Epithelial cell of proximal tubule (primary cell): ENCODE measurements at regions not wholly inside any gene's neighbourhood (a gene's known extent, or its start where the extent isn't known, plus 50 kb on each side); places are given as distances from the start of the nearest gene placed in this dataset.

ENCODE experiments used
- DNase-seq: peaks from one replicate; pipeline ENCODE4 v3.0.0-alpha.2; 2011; ENCODE audit warnings: low read depth
- H3K4me3 ChIP-seq: 2 replicates; pipeline ENCODE4 v1.5.1; 2011; ENCODE audit warnings: low read depth, mild to moderate bottlenecking, low read length
- TF ChIP-seq, protein P1 (sequence below): conservative IDR thresholded peaks from 2 replicates; pipeline ENCODE4 v1.5.1; 2012; ENCODE audit warnings: low read depth, mild to moderate bottlenecking, low read length

DNA sequence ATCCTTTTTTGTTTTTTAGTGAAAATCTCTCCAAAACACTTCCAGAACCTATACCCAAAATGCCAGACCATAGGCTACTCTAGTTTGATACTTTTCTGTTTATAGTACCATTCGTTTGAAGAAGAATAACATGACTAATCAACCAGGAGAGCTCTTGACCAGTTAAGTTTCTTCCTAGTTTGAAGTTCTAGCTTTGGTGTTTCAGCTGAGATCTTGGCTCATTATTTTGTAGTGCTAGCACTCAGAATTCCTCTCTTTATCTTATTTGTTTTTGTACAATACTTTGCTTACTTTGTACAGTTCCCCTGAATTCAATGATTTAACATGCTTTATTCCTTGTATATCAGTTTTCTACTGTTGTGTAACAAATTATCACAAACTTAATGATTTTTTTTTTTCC, 911.6 kb downstream of the EFNA5 start:
- TF ChIP-seq, protein P1, sequence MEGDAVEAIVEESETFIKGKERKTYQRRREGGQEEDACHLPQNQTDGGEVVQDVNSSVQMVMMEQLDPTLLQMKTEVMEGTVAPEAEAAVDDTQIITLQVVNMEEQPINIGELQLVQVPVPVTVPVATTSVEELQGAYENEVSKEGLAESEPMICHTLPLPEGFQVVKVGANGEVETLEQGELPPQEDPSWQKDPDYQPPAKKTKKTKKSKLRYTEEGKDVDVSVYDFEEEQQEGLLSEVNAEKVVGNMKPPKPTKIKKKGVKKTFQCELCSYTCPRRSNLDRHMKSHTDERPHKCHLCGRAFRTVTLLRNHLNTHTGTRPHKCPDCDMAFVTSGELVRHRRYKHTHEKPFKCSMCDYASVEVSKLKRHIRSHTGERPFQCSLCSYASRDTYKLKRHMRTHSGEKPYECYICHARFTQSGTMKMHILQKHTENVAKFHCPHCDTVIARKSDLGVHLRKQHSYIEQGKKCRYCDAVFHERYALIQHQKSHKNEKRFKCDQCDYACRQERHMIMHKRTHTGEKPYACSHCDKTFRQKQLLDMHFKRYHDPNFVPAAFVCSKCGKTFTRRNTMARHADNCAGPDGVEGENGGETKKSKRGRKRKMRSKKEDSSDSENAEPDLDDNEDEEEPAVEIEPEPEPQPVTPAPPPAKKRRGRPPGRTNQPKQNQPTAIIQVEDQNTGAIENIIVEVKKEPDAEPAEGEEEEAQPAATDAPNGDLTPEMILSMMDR = no peak
- DNase-seq = no peak
- no peak overlapping the region for H3K4me3 ChIP-seq

DNA sequence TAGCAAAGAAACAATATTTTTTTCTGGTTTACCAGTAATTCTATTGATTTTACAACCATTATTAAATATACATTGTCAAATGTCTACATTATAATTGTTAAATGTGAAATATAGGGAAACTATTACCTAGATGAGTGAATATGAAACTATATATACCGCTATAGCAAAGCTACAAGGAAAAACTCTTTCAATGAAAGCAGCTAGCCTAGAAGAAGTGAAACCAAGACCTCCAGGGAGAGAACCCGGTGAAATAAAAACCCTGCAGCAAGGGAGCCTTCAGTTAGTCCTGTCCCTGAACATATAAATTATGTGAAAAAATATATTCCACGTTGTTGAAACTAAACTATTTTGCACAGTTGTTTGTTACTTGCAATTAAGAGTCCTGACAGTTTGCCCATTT, 913.1 kb downstream of the EFNA5 start:
- TF ChIP-seq, protein P1 = no peak
- no peak overlapping the region for H3K4me3 ChIP-seq
- DNase-seq = no peak

DNA sequence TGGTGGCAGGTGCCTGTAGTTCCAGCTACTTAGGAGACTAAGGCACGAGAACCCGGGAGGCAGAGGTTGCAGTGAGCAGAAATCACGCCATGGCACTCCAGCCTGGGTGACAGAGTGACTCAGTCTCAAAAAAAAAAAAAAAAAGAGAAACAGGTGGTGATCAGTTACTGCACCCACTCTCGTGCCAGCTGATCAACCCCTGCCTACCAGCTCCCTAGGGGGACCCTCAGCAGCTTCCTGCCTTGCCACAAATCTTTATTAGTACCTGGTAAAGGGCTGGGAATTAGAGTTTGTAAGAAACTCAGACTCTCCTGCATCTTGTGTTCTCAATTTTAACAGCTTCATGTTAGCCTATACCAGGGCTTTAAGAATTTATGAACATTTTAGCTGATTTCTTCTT, 914.9 kb downstream of the EFNA5 start:
- DNase-seq = no peak
- TF ChIP-seq, protein P1 = no peak

DNA sequence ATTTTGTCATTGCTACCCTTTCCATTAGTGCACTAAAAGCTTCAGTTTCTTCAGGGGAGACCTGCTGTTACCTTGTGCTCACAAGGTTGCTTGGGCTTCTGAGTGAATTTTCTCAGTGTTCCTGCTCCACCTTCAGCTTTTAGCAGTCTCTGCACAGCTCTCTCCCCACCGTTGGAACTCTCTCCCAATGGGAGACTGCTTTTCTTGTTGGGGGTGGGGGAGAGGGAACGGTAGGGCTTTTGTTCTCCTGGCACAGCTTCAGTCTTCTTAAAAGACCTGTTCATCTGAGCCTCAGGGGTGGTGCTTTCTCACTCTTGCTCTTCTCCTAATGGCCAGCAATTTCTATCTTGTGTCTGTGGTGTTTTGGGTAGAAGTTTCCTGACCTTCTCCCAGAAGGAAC, 915.7 kb downstream of the EFNA5 start:
- no peak overlapping the region for H3K4me3 ChIP-seq
- TF ChIP-seq, protein P1 = no peak
- DNase-seq = no peak

More for the DNA sequence above, 914.9 kb downstream of the EFNA5 start:
- no peak overlapping the region for H3K4me3 ChIP-seq

DNA sequence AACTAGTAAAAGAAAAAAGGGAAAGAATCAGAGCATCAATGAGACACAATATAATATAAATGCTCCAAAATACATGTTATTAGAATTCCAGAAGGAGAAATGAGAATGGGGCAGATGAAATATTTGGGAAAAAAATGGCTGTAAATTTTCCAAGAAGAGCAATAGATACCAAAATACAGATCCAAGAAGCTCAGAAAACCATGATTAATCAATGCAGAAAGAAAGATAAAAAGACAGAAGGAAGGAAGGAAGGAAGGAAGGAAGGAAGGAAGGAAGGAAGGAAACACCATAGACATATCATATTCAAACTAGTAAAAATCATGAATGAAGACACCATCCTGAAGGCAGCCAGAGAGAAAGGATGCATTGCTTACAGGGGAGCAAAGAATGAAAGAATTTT, 920.9 kb downstream of the EFNA5 start:
- TF ChIP-seq, protein P1 = no peak
- DNase-seq = no peak

DNA sequence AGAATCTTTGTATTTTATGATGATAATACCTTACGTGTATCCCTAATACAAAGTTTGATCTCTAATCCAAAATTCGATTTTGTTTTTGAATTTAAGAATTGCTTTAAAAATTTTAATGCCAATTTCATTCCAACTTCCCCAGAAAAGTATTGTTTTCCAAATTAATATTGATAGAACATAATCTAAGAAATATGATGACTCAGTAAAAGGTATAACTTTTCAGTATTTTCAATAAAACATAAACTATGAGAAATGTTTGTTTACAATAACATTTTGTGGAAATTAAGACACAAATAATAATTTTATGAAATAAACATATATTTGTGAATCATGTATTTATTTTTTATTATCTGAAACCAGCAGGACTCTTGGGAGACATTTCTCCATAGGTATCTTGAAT, 931.6 kb downstream of the EFNA5 start:
- TF ChIP-seq, protein P1 = no peak
- H3K4me3 ChIP-seq = no peak overlapping the region
- no peak for DNase-seq

More for the DNA sequence above, 920.9 kb downstream of the EFNA5 start:
- no peak overlapping the region for H3K4me3 ChIP-seq

DNA sequence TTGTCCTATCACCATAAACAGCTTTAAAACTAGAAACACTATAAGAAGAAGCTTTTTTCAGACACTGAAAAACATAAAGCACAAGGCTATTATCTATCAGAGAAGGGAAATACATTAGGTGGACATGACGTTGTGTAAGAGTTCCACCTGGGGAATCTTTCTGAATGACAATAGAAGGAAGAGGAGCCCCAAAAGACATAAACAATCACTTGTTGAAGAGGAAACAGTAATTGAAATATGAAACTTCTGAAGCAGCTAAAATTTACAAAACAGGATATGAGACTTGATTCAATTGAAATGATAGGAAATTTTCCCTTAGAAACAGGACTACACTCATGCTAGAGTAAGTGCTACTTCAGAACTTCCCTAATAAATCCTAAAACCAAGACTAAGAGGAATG, 933.6 kb downstream of the EFNA5 start:
- H3K4me3 ChIP-seq = no peak overlapping the region
- TF ChIP-seq, protein P1 = no peak
- no peak for DNase-seq
